ENCODE measurements at regions not wholly inside any gene's neighbourhood (a gene's known extent, or its start where the extent isn't known, plus 50 kb on each side); places are given as distances from the start of the nearest gene placed in this dataset.
"Not testable (repeated sequence)": the region's sequence is repeated elsewhere in the genome, so short reads cannot be mapped to it uniquely, and the experiment has no call there.

DNA sequence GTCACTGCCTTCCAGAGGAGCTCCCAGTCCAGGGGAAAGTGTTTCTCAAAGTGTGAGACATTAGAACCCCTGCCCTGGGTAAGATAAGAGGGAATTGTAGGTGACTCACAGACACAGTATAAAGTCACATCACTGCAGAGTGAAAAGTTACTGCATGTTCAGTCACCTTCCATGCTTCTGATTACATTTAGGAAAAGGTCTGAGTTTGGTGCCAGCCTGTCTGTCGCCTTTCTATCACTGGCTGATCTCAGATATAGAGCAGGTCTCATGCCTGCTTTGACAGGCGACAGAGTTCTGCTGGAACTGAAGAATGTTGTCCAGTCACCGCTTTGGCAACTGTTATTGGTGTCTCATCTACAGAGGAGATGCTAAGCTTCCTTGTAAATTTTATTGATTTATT, 1078.6 kb downstream of the UQCRFS1 start:
- DNase-seq (ENCODE audit: low spot score): no peak
- Histone ChIP-seq H3K4me3 (ENCODE audit: severe bottlenecking) (no peak overlapping the region), H3K4me1 (ENCODE audit: insufficient read depth, poor library complexity, severe bottlenecking) (no peaks in the 10 kb centered on the region), H3K27me3 (ENCODE audit: insufficient read depth, poor library complexity, severe bottlenecking) (no peaks in the 10 kb centered on the region), H3K9me3 (ENCODE audit: severe bottlenecking) (no peaks in the 10 kb centered on the region), H3K27ac (ENCODE audit: poor library complexity, severe bottlenecking) (no peak overlapping the region), H3K36me3 (ENCODE audit: low read depth) (no peaks in the 10 kb centered on the region)
- TF ChIP-seq, protein P1, sequence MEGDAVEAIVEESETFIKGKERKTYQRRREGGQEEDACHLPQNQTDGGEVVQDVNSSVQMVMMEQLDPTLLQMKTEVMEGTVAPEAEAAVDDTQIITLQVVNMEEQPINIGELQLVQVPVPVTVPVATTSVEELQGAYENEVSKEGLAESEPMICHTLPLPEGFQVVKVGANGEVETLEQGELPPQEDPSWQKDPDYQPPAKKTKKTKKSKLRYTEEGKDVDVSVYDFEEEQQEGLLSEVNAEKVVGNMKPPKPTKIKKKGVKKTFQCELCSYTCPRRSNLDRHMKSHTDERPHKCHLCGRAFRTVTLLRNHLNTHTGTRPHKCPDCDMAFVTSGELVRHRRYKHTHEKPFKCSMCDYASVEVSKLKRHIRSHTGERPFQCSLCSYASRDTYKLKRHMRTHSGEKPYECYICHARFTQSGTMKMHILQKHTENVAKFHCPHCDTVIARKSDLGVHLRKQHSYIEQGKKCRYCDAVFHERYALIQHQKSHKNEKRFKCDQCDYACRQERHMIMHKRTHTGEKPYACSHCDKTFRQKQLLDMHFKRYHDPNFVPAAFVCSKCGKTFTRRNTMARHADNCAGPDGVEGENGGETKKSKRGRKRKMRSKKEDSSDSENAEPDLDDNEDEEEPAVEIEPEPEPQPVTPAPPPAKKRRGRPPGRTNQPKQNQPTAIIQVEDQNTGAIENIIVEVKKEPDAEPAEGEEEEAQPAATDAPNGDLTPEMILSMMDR (IDR thresholded peaks at IDR 0.05; ENCODE audit: poor library complexity, severe bottlenecking): no peak
- no peak for ATAC-seq (ENCODE audit: low read depth)

DNA sequence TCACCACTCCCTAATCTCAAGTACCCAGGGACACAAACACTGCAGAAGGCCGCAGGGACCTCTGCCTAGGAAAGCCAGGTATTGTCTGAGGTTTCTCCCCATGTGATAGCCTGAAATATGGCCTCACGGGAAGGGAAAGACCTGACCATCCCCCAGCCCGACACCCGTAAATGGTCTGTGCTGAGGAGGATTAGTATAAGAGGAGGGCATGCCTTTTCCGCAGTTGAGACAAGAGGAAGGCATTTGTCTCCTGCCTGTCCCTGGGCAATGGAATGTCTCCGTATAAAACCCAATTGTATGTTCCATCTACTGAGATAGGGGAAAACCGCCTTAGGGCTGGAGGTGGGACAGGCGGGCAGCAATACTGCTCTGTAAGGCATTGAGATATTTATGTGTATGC, 1082.1 kb downstream of the UQCRFS1 start:
- not testable (repeated sequence) for H3K4me1 ChIP-seq (ENCODE audit: insufficient read depth, poor library complexity, severe bottlenecking); DNase-seq (ENCODE audit: low spot score); H3K27me3 ChIP-seq (ENCODE audit: insufficient read depth, poor library complexity, severe bottlenecking); ATAC-seq (ENCODE audit: low read depth); H3K4me3 ChIP-seq (ENCODE audit: severe bottlenecking); H3K27ac ChIP-seq (ENCODE audit: poor library complexity, severe bottlenecking); H3K9me3 ChIP-seq (ENCODE audit: severe bottlenecking); H3K36me3 ChIP-seq (ENCODE audit: low read depth)

DNA sequence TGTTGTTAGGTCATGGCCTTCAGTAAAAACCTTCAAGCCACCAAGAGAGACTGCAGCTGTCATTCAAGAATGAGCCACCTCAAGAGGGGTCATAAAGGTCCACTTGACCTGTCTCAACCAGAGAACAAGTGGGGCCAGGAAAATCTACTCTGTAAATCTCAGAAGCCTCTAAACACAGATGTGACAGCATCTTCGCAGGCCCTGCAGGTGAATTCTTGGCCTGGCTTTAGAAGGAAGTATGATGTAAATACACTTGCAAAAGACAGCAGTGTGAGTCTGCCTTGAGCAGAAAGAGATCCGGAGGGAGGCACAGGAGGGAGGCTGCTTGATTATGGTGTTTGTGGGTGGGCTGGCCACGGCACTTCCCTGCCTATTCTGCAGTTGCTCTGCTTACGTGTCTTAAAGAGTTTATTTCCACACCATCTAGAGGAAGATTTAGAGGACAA, 1082.9 kb downstream of the UQCRFS1 start:
- no peak overlapping the region for H3K27ac ChIP-seq (ENCODE audit: poor library complexity, severe bottlenecking)
- ATAC-seq (ENCODE audit: low read depth): no peak
- H3K36me3 ChIP-seq (ENCODE audit: low read depth): no peaks in the 10 kb centered on the region
- H3K4me1 ChIP-seq (ENCODE audit: insufficient read depth, poor library complexity, severe bottlenecking): no peaks in the 10 kb centered on the region
- H3K4me3 ChIP-seq (ENCODE audit: severe bottlenecking): no peak overlapping the region
- DNase-seq (ENCODE audit: low spot score): no peak
- no peaks in the 10 kb centered on the region for H3K27me3 ChIP-seq (ENCODE audit: insufficient read depth, poor library complexity, severe bottlenecking)
- TF ChIP-seq, protein P1 (IDR thresholded peaks at IDR 0.05; ENCODE audit: poor library complexity, severe bottlenecking): no peak
- H3K9me3 ChIP-seq (ENCODE audit: severe bottlenecking): no peaks in the 10 kb centered on the region

DNA sequence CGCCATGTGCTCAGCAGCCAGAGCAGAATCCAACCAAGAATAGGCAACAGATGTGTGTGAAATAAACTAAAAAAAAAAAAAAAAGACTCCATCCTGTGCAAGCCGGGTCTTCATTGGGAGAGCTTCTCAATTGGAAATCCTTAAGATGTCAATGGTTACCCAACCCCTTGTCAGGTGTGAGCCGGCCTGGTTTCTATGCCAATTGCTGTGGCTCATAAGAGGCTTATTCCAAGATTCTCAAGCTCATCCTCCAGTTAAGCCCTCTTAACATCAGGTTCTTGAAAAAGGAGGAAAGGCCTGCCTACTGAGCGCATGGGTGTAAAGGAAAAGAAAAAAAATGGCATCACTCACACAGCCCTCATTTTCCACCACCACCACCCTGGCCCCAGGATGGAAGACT, 1084.6 kb downstream of the UQCRFS1 start:
- no peaks in the 10 kb centered on the region for H3K27me3 ChIP-seq (ENCODE audit: insufficient read depth, poor library complexity, severe bottlenecking)
- no peak overlapping the region for H3K4me3 ChIP-seq (ENCODE audit: severe bottlenecking)
- no peak for ATAC-seq (ENCODE audit: low read depth)
- TF ChIP-seq, protein P1 (IDR thresholded peaks at IDR 0.05; ENCODE audit: poor library complexity, severe bottlenecking): no peak
- no peaks in the 10 kb centered on the region for H3K4me1 ChIP-seq (ENCODE audit: insufficient read depth, poor library complexity, severe bottlenecking)
- no peak for DNase-seq (ENCODE audit: low spot score)
- no peak overlapping the region for H3K27ac ChIP-seq (ENCODE audit: poor library complexity, severe bottlenecking)
- H3K36me3 ChIP-seq (ENCODE audit: low read depth): no peaks in the 10 kb centered on the region
- H3K9me3 ChIP-seq (ENCODE audit: severe bottlenecking): no peaks in the 10 kb centered on the region

DNA sequence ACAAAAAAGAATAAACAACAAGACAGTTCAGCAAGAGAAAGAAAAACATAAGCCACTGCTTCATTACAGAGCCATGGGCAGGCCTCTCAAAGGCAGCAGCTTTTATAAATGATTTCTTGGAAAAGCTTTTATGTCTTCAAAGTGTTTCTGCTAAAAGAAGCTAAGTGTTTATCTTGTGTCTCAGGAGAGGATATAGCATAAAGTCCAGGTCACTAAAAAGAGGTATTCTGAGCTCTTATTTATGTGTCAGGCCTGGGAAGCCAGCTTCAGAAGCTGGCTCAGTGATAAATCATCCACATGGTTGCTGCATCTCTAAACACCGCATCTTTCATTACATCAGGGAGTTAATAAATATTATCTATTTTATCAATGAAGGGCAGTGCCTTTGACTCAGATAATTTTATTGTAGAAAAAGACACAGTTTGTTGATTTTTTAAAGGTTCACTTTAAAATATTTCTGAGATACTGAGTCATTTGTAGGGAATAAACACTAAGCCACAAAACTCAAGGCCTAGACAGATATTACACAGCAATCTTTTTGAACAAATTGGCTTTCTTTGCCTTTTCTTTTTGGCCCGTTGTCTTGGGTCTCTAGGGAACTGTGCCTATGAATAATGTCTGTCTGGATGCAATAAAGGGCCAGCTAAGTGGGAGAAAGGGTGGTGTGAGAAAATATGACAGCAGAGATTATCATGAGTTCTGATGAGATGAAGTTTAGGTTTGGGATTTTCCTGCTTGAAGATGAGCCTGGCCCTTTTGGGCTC, 1086.6 kb downstream of the UQCRFS1 start:
- H3K27me3 ChIP-seq (ENCODE audit: insufficient read depth, poor library complexity, severe bottlenecking): no peaks in the 10 kb centered on the region
- no peak overlapping the region for H3K4me3 ChIP-seq (ENCODE audit: severe bottlenecking)
- TF ChIP-seq, protein P1 (IDR thresholded peaks at IDR 0.05; ENCODE audit: poor library complexity, severe bottlenecking): no peak
- H3K4me1 ChIP-seq (ENCODE audit: insufficient read depth, poor library complexity, severe bottlenecking): no peaks in the 10 kb centered on the region
- H3K36me3 ChIP-seq (ENCODE audit: low read depth): no peaks in the 10 kb centered on the region
- no peaks in the 10 kb centered on the region for H3K9me3 ChIP-seq (ENCODE audit: severe bottlenecking)
- ATAC-seq (ENCODE audit: low read depth) (no peak), DNase-seq (ENCODE audit: low spot score) (no peak)
- no peak overlapping the region for H3K27ac ChIP-seq (ENCODE audit: poor library complexity, severe bottlenecking)
